Heart left ventricle (tissue), 16 donors: ENCODE measurements at regions not wholly inside any gene's neighbourhood (a gene's known extent, or its start where the extent isn't known, plus 50 kb on each side); places are given as distances from the start of the nearest gene placed in this dataset.

Source experiments
- ATAC-seq, 4 donors: fragments of 200-7000 bp; cut with Tn5 transposase; one replicate each; pipeline ENCODE4 v1.9.1; 2020 to 2022; ENCODE audit warnings: moderate library complexity in 4 of 4, mild to moderate bottlenecking in 3 of 4, moderate number of reproducible peaks in 1 of 4
- DNase-seq, 5 donors: peaks; one replicate each; pipeline ENCODE4 v3.0.0-alpha.2; 2020
- H3K27ac ChIP-seq, 12 donors: fragments of 200-600 bp; sonication (generic) in 4 of 12; one replicate each; pipeline versions ENCODE4 v1.5.0 to v1.8.0; 2016 to 2022; ENCODE audit warnings: mild to moderate bottlenecking in 2 of 12
- H3K27me3 ChIP-seq, 9 donors: fragments of 200-600 bp; sonication (generic) in 2 of 9; one replicate each; pipeline versions ENCODE4 v1.5.1 to v1.8.0; 2016 to 2022; ENCODE audit warnings: mild to moderate bottlenecking in 3 of 9
- H3K36me3 ChIP-seq, 9 donors: fragments of 200-600 bp; sonication (generic) in 2 of 9; one replicate each; pipeline versions ENCODE4 v1.5.0 to v1.8.0; 2018 to 2022; ENCODE audit warnings: mild to moderate bottlenecking in 2 of 9
- H3K4me1 ChIP-seq, 12 donors: fragments of 200-600 bp; sonication (generic) in 4 of 12; one replicate each; pipeline versions ENCODE4 v1.5.0 to v1.8.0; 2016 to 2022; ENCODE audit warnings: mild to moderate bottlenecking in 3 of 12
- H3K4me3 ChIP-seq, 12 donors: fragments of 200-600 bp; sonication (generic) in 4 of 12; one replicate each; pipeline versions ENCODE4 v1.5.0 to v1.8.0; 2017 to 2022; ENCODE audit warnings: mild to moderate bottlenecking in 9 of 12, moderate library complexity in 4 of 12
- H3K9me3 ChIP-seq, 12 donors: fragments of 200-600 bp; sonication (generic) in 4 of 12; one replicate each; pipeline versions ENCODE4 v1.5.0 to v1.8.0; 2016 to 2022; ENCODE audit warnings: mild to moderate bottlenecking in 1 of 12
- POLR2A ChIP-seq, 2 donors: fragments of 450-650 bp; IDR thresholded peaks; one replicate each; pipeline ENCODE4 v1.6.1; 2017; ENCODE audit warnings: antibody characterized with exemption in 2 of 2, mild to moderate bottlenecking in 2 of 2, moderate library complexity in 2 of 2
- WGBS, 4 donors: extraction: QIAGEN DNeasy Blood & Tissue Kit in 2 of 4; methylation state at CpG; one replicate each; pipeline versions ENCODE4 v1.1.5 to v1.1.7; 2013 to 2018; 5-methylcytosine and 5-hydroxymethylcytosine counted together
- intact Hi-C, 10 donors: fragments of 100-400 bp; cut with DNase I; formaldehyde crosslinking; loops; one replicate each; pipeline versions ENCODE4 v1.11.1 to v1.14.2; 2022
- TF ChIP-seq, protein P1 (sequence below), 12 donors: fragments of 200-600 bp; sonication (generic) in 4 of 12; IDR thresholded peaks; one replicate each; pipeline versions ENCODE4 v1.5.0 to v1.8.0; 2018 to 2022; ENCODE audit warnings: antibody characterized with exemption in 12 of 12, mild to moderate bottlenecking in 5 of 12
- donor health status: ischemic (EF 13 %, LVEDD 7.1; RV severe dilation, severe dysfunction).
- donor health status: healthy with polysubstance abuse.
- donor health status: DM: no; HTN: yes; CAD: no.
- donor health status: DM: no; HTN: no; CAD: no.
- donor health status: ischemic (EF 25% LVEDD 6.9; RV normal size, moderate dysfunction).
- donor health status: ischemic (EF 25% LVEDD 5.7; RV mildly dilated, moderate dysfunction).
- donor health status: healthy.
- donor health status: DM: yes; HTN: yes; CAD: no.
- donor health status: ischemic (EF 35%, LVEDD 5.7; RV mildly dilated, moderate dysfunction).
- donor health status: nonischemic (EF 11% LVEDD 7.7; RV severe dilation, severe dysfunction).
- donor health status: DM: yes; HTN: yes; CAD: no.
- donor health status: PGD.
- donor health status: ischemic (EF 29% LVEDD 5.4; RV normal size, mild dysfunction).
- donor health status: nonischemic (EF 23%, LVEDD 6.1; RV moderate dilation, normal function).

DNA sequence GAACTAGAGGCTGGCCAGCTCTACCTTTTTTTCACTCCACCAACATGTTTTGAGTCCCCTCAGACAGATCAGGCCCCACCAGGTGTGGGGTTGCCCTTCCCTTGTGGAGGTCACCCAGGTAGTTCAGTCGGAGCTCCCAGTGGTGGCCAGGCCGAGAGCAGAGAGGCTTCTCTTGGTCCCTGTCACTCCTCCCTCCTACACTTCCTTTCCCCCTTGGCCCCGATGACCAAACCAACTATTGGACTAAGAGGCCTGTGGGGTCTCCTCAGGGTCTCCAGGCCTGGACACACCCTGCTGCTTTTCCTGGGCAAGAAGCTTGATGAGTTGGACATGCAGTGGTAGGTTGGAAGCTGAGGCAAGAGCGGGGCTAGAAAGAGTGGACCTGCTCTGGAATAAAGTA is 174.8 kb downstream of the ZNF248 start:
- Histone ChIP-seq H3K9me3 (peaks cover 0 to 10% (median 0%) of the 10 kb centered on the region in 12 donors), H3K36me3 (no peaks in the 10 kb centered on the region), H3K27ac (no peak overlapping the region), H3K4me1 (no peaks in the 10 kb centered on the region), H3K4me3 (no peak overlapping the region), H3K27me3 (peaks cover 0 to 3% (median 0%) of the 10 kb centered on the region in 9 donors)
- DNase-seq (no peak), ATAC-seq (no peak)
- WGBS, 4 donors: 81 to 100% (median 89%) methylated on average over 4 of the region's 4 CpGs
- intact Hi-C loops: no loop called here
- TF ChIP-seq, protein P1, sequence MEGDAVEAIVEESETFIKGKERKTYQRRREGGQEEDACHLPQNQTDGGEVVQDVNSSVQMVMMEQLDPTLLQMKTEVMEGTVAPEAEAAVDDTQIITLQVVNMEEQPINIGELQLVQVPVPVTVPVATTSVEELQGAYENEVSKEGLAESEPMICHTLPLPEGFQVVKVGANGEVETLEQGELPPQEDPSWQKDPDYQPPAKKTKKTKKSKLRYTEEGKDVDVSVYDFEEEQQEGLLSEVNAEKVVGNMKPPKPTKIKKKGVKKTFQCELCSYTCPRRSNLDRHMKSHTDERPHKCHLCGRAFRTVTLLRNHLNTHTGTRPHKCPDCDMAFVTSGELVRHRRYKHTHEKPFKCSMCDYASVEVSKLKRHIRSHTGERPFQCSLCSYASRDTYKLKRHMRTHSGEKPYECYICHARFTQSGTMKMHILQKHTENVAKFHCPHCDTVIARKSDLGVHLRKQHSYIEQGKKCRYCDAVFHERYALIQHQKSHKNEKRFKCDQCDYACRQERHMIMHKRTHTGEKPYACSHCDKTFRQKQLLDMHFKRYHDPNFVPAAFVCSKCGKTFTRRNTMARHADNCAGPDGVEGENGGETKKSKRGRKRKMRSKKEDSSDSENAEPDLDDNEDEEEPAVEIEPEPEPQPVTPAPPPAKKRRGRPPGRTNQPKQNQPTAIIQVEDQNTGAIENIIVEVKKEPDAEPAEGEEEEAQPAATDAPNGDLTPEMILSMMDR (IDR thresholded peaks at IDR 0.05): no peak
- no peak for TF ChIP-seq POLR2A (IDR thresholded peaks at IDR 0.05)

DNA sequence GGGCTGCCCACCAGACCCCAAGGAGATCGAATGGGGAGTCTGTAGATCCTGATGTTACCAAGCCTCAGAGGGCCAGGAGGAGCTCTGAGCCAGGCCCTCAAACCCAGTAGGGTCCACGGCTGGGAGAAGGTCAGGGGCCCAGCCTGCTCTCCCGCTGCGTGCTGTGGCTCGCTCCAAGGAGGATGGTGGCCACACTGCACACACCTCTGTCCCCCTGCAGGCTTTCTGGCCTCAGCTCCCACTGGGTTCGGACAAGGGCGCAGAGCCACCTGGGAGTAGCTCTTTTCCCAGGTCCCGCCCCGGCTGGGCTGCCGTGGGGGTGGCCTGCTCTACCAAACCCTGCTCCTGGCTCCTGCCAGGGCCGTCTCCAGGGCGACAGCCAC is 175.8 kb downstream of the ZNF248 start:
- 75 to 83% (median 77%) methylated on average over 6 to 12 of the region's 12 CpGs for WGBS, 4 donors
- H3K4me3 ChIP-seq: no peak overlapping the region
- DNase-seq (no peak), ATAC-seq (no peak)
- intact Hi-C loops: no loop called here
- H3K27ac ChIP-seq: no peak overlapping the region
- TF ChIP-seq POLR2A (IDR thresholded peaks at IDR 0.05): no peak
- TF ChIP-seq, protein P1 (IDR thresholded peaks at IDR 0.05): no peak
- peaks cover 0 to 3% (median 0%) of the 10 kb centered on the region in 9 donors for H3K27me3 ChIP-seq
- H3K9me3 ChIP-seq: peaks cover 0 to 2% (median 0%) of the 10 kb centered on the region in 12 donors
- no peaks in the 10 kb centered on the region for H3K4me1 ChIP-seq
- H3K36me3 ChIP-seq: no peaks in the 10 kb centered on the region

- WGBS, 4 donors: 71 to 90% (median 81%) methylated on average over 48 to 52 of the region's 52 CpGs
- no peaks in the 10 kb centered on the region for H3K4me1 ChIP-seq
- H3K36me3 ChIP-seq: no peaks in the 10 kb centered on the region
- no peak for TF ChIP-seq POLR2A (IDR thresholded peaks at IDR 0.05)
- TF ChIP-seq, protein P1 (IDR thresholded peaks at IDR 0.05): no peak
- H3K27ac ChIP-seq: no peak overlapping the region
- H3K27me3 ChIP-seq: peaks cover 0 to 3% (median 0%) of the 10 kb centered on the region in 9 donors
- ATAC-seq: no peak
- H3K9me3 ChIP-seq: peaks cover 0 to 2% (median 0%) of the 10 kb centered on the region in 12 donors
- intact Hi-C loops: no loop called here
- no peak for DNase-seq
- H3K4me3 ChIP-seq: no peak overlapping the region
Measured at GRCh38 chr10:37680716-37681616, 176.4 kb downstream of the ZNF248 start.

DNA sequence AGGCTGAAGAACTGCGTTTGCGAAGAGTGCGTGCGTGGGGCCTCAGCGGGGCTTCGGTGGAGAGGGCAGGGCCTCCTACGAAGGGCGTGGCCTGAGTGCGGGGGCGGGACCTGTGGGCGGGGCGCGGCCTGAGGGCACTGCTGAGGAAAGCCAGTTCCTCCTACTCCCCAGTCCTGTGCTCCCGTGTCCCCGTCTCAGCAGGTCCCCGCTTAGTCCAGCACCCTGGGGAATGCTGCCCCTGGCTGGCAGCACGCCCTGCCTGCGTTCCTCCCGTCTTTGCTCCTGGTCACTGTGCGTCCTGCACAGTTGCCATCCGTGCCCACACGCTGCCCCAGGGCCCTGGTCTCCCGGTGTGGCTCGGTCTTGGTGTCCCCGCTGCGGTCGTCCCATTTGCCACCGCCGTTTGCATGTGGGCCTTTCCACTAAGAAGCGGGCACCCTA is 177.1 kb downstream of the ZNF248 start:
- 81 to 91% (median 85%) methylated on average over 11 to 30 of the region's 30 CpGs for WGBS, 4 donors
- no peaks in the 10 kb centered on the region for H3K27me3 ChIP-seq
- H3K4me3 ChIP-seq: no peak overlapping the region
- peaks cover 0 to 3% (median 0%) of the 10 kb centered on the region in 12 donors for H3K9me3 ChIP-seq
- ATAC-seq (no peak), DNase-seq (no peak)
- no peaks in the 10 kb centered on the region for H3K4me1 ChIP-seq
- intact Hi-C loops: no loop called here
- no peak overlapping the region for H3K27ac ChIP-seq
- TF ChIP-seq, protein P1 (IDR thresholded peaks at IDR 0.05): no peak
- TF ChIP-seq POLR2A (IDR thresholded peaks at IDR 0.05): no peak
- H3K36me3 ChIP-seq: no peaks in the 10 kb centered on the region
